CD4-positive, CD25-positive, alpha-beta regulatory T cell (primary cell): ENCODE measurements at regions not wholly inside any gene's neighbourhood (a gene's known extent, or its start where the extent isn't known, plus 50 kb on each side); places are given as distances from the start of the nearest gene placed in this dataset.

Experiments used
- ATAC-seq, 2 donors: fragments of 150-1000 bp; cut with Tn5 transposase; one replicate each; pipeline ENCODE4 v1.10.0; 2021; ENCODE audit warnings: low read depth in 2 of 2, moderate number of reproducible peaks in 2 of 2, moderate library complexity in 1 of 2
- DNase-seq, 3 donors: peaks; one replicate each; pipeline versions ENCODE4 v3.0.0 to v3.0.0-alpha.2; 2012 to 2022; ENCODE audit warnings: mixed read lengths in 1 of 3
- H3K27ac ChIP-seq: one replicate; pipeline ENCODE4 v1.7.0; 2013; ENCODE audit warnings: mild to moderate bottlenecking, low read length; ENCODE audit not compliant: insufficient read depth, poor library complexity, severe bottlenecking
- H3K27me3 ChIP-seq: one replicate; pipeline ENCODE4 v1.7.0; 2013; ENCODE audit warnings: low read length; ENCODE audit not compliant: control insufficient read depth, insufficient read depth
- H3K36me3 ChIP-seq: one replicate; pipeline ENCODE4 v1.7.0; 2013; ENCODE audit warnings: mild to moderate bottlenecking, low read length, moderate library complexity; ENCODE audit not compliant: control insufficient read depth, insufficient read depth
- H3K4me1 ChIP-seq: 2 replicates; pipeline ENCODE4 v1.7.0; 2013; ENCODE audit warnings: mild to moderate bottlenecking, low read length; ENCODE audit not compliant: insufficient read depth, control insufficient read depth, poor library complexity, severe bottlenecking
- H3K4me3 ChIP-seq: one replicate; pipeline ENCODE4 v1.7.0; 2013; ENCODE audit warnings: low read depth, mild to moderate bottlenecking, low read length, moderate library complexity
- H3K9me3 ChIP-seq, 2 experiments: 1 replicate in 1 of 2; 2 replicates in 1 of 2; pipeline ENCODE4 v1.7.0; 2013; ENCODE audit warnings: low read length in 2 of 2, mild to moderate bottlenecking in 1 of 2, moderate library complexity in 1 of 2; ENCODE audit not compliant: control insufficient read depth in 2 of 2
- H3K27ac Mint-ChIP-seq, 3 donors: one replicate each; pipeline ENCODE4 v1.8.0; 2020 to 2022; ENCODE audit warnings: mild to moderate bottlenecking in 3 of 3, mixed read lengths in 3 of 3, moderate library complexity in 2 of 3
- H3K27me3 Mint-ChIP-seq: one replicate; pipeline ENCODE4 v1.8.0; 2022; ENCODE audit warnings: mild to moderate bottlenecking, mixed read lengths
- H3K36me3 Mint-ChIP-seq: one replicate; pipeline ENCODE4 v1.8.0; 2020; ENCODE audit warnings: mixed read lengths
- H3K4me1 Mint-ChIP-seq, 4 donors: one replicate each; pipeline ENCODE4 v1.8.0; 2020 to 2022; ENCODE audit warnings: mixed read lengths in 4 of 4, mild to moderate bottlenecking in 1 of 4
- H3K4me3 Mint-ChIP-seq, 4 donors: one replicate each; pipeline ENCODE4 v1.8.0; 2020 to 2022; ENCODE audit warnings: mild to moderate bottlenecking in 4 of 4, mixed read lengths in 4 of 4, moderate library complexity in 3 of 4
- H3K9me3 Mint-ChIP-seq, 7 donors: one replicate each; pipeline ENCODE4 v1.8.0; 2020 to 2022; ENCODE audit warnings: mixed read lengths in 7 of 7, mild to moderate bottlenecking in 3 of 7, moderate library complexity in 2 of 7

DNA sequence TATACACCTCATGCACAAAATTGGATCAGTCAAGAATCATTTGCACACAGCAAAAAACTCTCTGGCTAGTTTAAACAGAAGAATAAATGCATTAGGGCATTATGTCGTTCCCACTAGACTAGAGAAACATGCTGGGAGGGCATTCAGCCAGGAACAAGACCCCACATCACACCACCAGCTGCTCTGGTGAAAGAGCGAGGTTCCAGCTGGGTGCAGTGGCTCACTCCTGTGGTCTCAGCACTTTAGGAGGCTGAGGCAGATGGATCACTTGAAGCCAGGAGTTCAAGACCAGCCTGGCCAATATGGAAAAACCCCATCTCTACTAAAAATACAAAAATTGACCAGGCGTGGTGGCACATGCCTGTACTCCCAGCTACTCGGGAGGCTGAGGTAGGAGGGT, 52.1 kb upstream of the BACE2 start:
- Histone ChIP-seq H3K36me3 (no peaks in the 10 kb centered on the region), H3K9me3 (no peaks in the 10 kb centered on the region), H3K4me3 (no peak overlapping the region), H3K4me1 (peaks cover 5% of the 10 kb centered on the region), H3K27me3 (no peaks in the 10 kb centered on the region), H3K27ac (no peak overlapping the region)
- H3K27ac Mint-ChIP-seq = no peak overlapping the region
- H3K4me1 Mint-ChIP-seq = peaks cover 0 to 23% (median 8%) of the 10 kb centered on the region in 4 donors
- H3K27me3 Mint-ChIP-seq = no peaks in the 10 kb centered on the region
- H3K36me3 Mint-ChIP-seq = no peaks in the 10 kb centered on the region
- H3K9me3 Mint-ChIP-seq = peaks cover 0 to 3% (median 0%) of the 10 kb centered on the region in 7 donors
- H3K4me3 Mint-ChIP-seq = no peak overlapping the region
- ATAC-seq = no peak
- no peak for DNase-seq
